Gastroesophageal sphincter (tissue), 3 donors: ENCODE measurements at regions not wholly inside any gene's neighbourhood (a gene's known extent, or its start where the extent isn't known, plus 50 kb on each side); places are given as distances from the start of the nearest gene placed in this dataset.

Experiments
- POLR2A ChIP-seq, 2 donors: fragments of 450-650 bp; IDR thresholded peaks; one replicate each; pipeline ENCODE4 v1.6.1; 2017; ENCODE audit warnings: antibody characterized with exemption in 2 of 2, mild to moderate bottlenecking in 2 of 2, moderate library complexity in 1 of 2
- POLR2AphosphoS5 ChIP-seq: sonication (generic); formaldehyde crosslinking; IDR thresholded peaks from one replicate; pipeline ENCODE4 v1.6.1; 2017; ENCODE audit warnings: antibody characterized with exemption
- TF ChIP-seq, protein P1 (sequence below), 4 experiments: fragments of 200-600 bp in 2 of 4; fragments of 450-650 bp in 2 of 4; sonication (generic) in 1 of 4; IDR thresholded peaks; one replicate each; pipeline ENCODE4 v1.5.1; 2017 to 2019; ENCODE audit warnings: antibody characterized with exemption in 4 of 4, mild to moderate bottlenecking in 2 of 4, moderate library complexity in 2 of 4

DNA sequence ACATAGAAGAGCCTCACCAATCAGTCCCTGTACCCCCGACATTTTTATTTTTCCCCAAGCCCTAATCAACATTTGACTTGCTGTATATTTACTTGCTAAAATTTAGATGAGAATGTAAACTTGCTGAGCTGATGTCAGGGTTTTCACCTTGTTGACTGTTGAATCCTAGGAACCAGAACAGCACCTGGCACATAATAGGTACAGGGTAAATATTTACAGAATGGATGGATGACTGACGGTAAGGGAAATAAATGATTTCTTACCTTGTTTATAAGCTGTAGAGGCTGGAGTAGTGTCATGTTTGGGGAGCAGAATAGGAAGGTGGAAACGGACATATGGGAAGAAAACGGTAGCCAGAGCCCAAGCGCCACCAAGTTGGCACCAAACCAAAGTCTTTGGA, 107.0 kb upstream of the NUDT12 start:
- TF ChIP-seq POLR2AphosphoS5 (no peak), POLR2A (IDR thresholded peaks at IDR 0.05) (no peak)
- TF ChIP-seq, protein P1, sequence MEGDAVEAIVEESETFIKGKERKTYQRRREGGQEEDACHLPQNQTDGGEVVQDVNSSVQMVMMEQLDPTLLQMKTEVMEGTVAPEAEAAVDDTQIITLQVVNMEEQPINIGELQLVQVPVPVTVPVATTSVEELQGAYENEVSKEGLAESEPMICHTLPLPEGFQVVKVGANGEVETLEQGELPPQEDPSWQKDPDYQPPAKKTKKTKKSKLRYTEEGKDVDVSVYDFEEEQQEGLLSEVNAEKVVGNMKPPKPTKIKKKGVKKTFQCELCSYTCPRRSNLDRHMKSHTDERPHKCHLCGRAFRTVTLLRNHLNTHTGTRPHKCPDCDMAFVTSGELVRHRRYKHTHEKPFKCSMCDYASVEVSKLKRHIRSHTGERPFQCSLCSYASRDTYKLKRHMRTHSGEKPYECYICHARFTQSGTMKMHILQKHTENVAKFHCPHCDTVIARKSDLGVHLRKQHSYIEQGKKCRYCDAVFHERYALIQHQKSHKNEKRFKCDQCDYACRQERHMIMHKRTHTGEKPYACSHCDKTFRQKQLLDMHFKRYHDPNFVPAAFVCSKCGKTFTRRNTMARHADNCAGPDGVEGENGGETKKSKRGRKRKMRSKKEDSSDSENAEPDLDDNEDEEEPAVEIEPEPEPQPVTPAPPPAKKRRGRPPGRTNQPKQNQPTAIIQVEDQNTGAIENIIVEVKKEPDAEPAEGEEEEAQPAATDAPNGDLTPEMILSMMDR (IDR thresholded peaks at IDR 0.05), result no peak
